HG02642 (cell line): ENCODE measurements at regions not wholly inside any gene's neighbourhood (a gene's known extent, or its start where the extent isn't known, plus 50 kb on each side); places are given as distances from the start of the nearest gene placed in this dataset.

Experiments
- ATAC-seq: cut with Tn5 transposase; IDR thresholded peaks from one replicate; pipeline ENCODE4 v1.9.1; 2021; ENCODE audit warnings: mild to moderate bottlenecking; ENCODE audit not compliant: unreplicated experiment, poor library complexity

- ATAC-seq, result peak; percentile 73
These were observed 525.2 kb downstream of the PKHD1 start for GRCh38 chr6:51562198-51562597.
